Neutrophil (primary cell): ENCODE measurements at regions not wholly inside any gene's neighbourhood (a gene's known extent, or its start where the extent isn't known, plus 50 kb on each side); places are given as distances from the start of the nearest gene placed in this dataset.

Experiments used
- H3K27ac ChIP-seq: fragments of 200-600 bp; sonication (generic); 2 replicates; pipeline ENCODE4 v1.5.1; 2016; ENCODE audit warnings: mild to moderate bottlenecking, moderate library complexity
- H3K27me3 ChIP-seq: fragments of 200-600 bp; sonication (generic); 2 replicates; pipeline ENCODE4 v1.6.0; 2016; ENCODE audit warnings: mild to moderate bottlenecking
- H3K36me3 ChIP-seq: fragments of 200-600 bp; sonication (generic); 2 replicates; pipeline ENCODE4 v1.5.1; 2017
- H3K4me1 ChIP-seq, 2 experiments: fragments of 200-600 bp in 1 of 2; sonication (generic) in 1 of 2; 1 replicate in 1 of 2; 2 replicates in 1 of 2; pipeline versions ENCODE4 v1.5.1 to v1.6.1; 2013 to 2016; ENCODE audit warnings: low read depth in 1 of 2, low read length in 1 of 2, mild to moderate bottlenecking in 1 of 2, moderate library complexity in 1 of 2; ENCODE audit not compliant: control insufficient read depth in 1 of 2, insufficient read depth in 1 of 2
- H3K4me3 ChIP-seq, 2 experiments: fragments of 200-600 bp in 1 of 2; sonication (generic) in 1 of 2; 1 replicate in 1 of 2; 2 replicates in 1 of 2; pipeline ENCODE4 v1.5.1; 2013 to 2016; ENCODE audit warnings: low read depth in 1 of 2, low read length in 1 of 2, mild to moderate bottlenecking in 1 of 2, moderate library complexity in 1 of 2
- H3K9me3 ChIP-seq: fragments of 200-600 bp; sonication (generic); 2 replicates; pipeline ENCODE4 v1.5.1; 2016
- CTCF ChIP-seq: fragments of 200-600 bp; sonication (generic); IDR thresholded peaks from 2 replicates; pipeline ENCODE4 v1.5.1; 2016; ENCODE audit warnings: antibody characterized with exemption

- TF ChIP-seq CTCF: no peak
- Histone ChIP-seq H3K27ac (no peak overlapping the region), H3K36me3 (no peaks in the 10 kb centered on the region), H3K4me3 (no peak overlapping the region), H3K27me3 (peaks cover 63% of the 10 kb centered on the region), H3K9me3 (no peaks in the 10 kb centered on the region), H3K4me1 (peaks cover 0 to 4% of the 10 kb centered on the region in 2 experiments)
These were observed 83.9 kb upstream of the FGFR2 start for GRCh38 chr10:121681997-121682687.

- no peaks in the 10 kb centered on the region for H3K36me3 ChIP-seq
- H3K9me3 ChIP-seq: no peaks in the 10 kb centered on the region
- H3K27ac ChIP-seq: no peak overlapping the region
- no peak for TF ChIP-seq CTCF
- H3K4me3 ChIP-seq: no peak overlapping the region
- H3K27me3 ChIP-seq: peaks cover 53% of the 10 kb centered on the region
- peaks cover 0 to 4% of the 10 kb centered on the region in 2 experiments for H3K4me1 ChIP-seq
These were observed 82.8 kb upstream of the FGFR2 start for GRCh38 chr10:121680879-121681655.

- peaks cover 0 to 4% of the 10 kb centered on the region in 2 experiments for H3K4me1 ChIP-seq
- H3K4me3 ChIP-seq: no peak overlapping the region
- H3K27ac ChIP-seq: no peak overlapping the region
- peaks cover 43% of the 10 kb centered on the region for H3K27me3 ChIP-seq
- no peak for TF ChIP-seq CTCF
- no peaks in the 10 kb centered on the region for H3K9me3 ChIP-seq
- no peaks in the 10 kb centered on the region for H3K36me3 ChIP-seq
These were observed 81.7 kb upstream of the FGFR2 start for GRCh38 chr10:121679916-121680315.

- no peak for TF ChIP-seq CTCF
These were observed 80.5 kb upstream of the FGFR2 start for GRCh38 chr10:121678631-121679174.

GRCh38 chr10:121677880-121678279 lies 79.6 kb upstream of the FGFR2 start:
- H3K9me3 ChIP-seq: no peaks in the 10 kb centered on the region
- H3K4me3 ChIP-seq: no peak overlapping the region
- no peak for TF ChIP-seq CTCF
- no peaks in the 10 kb centered on the region for H3K4me1 ChIP-seq
- no peaks in the 10 kb centered on the region for H3K36me3 ChIP-seq
- H3K27me3 ChIP-seq: peaks cover 30% of the 10 kb centered on the region
- no peak overlapping the region for H3K27ac ChIP-seq

More at GRCh38 chr10:121678631-121679174, 80.5 kb upstream of the FGFR2 start:
- no peaks in the 10 kb centered on the region for H3K9me3 ChIP-seq
- H3K36me3 ChIP-seq: no peaks in the 10 kb centered on the region
- H3K27me3 ChIP-seq: peaks cover 35% of the 10 kb centered on the region
- H3K4me3 ChIP-seq: no peak overlapping the region
- H3K4me1 ChIP-seq: no peaks in the 10 kb centered on the region
- H3K27ac ChIP-seq: no peak overlapping the region
